Cardiac fibroblast (primary cell): ENCODE measurements at regions not wholly inside any gene's neighbourhood (a gene's known extent, or its start where the extent isn't known, plus 50 kb on each side); places are given as distances from the start of the nearest gene placed in this dataset.

ENCODE experiments used
- DNase-seq, 2 donors: peaks; one replicate each; pipeline versions ENCODE4 v3.0.0 to v3.0.0-alpha.2; 2010; ENCODE audit warnings: low read depth in 2 of 2
- H3K4me3 ChIP-seq, 2 donors: replicated peaks in 1 of 2; 1 replicate in 1 of 2; 2 replicates in 1 of 2; pipeline ENCODE4 v1.5.1; 2011; ENCODE audit warnings: low read depth in 2 of 2, low read length in 2 of 2, mild to moderate bottlenecking in 2 of 2, moderate library complexity in 1 of 2
- CTCF ChIP-seq: IDR thresholded peaks from one replicate; pipeline ENCODE4 v1.5.1; 2011; ENCODE audit warnings: low read depth, mild to moderate bottlenecking, low read length, inconsistent platforms

GRCh38 chr13:84139561-84140158 lies 257.4 kb upstream of the SLITRK1 start:
- DNase-seq, result no peak
- TF ChIP-seq CTCF, result no peak
- H3K4me3 ChIP-seq, result no peak overlapping the region

GRCh38 chr13:84137292-84137691 lies 255.0 kb upstream of the SLITRK1 start:
- no peak for TF ChIP-seq CTCF
- no peak overlapping the region for H3K4me3 ChIP-seq
- DNase-seq, result no peak

GRCh38 chr13:84136582-84136981 lies 254.3 kb upstream of the SLITRK1 start:
- no peak for DNase-seq
- TF ChIP-seq CTCF, result no peak
- H3K4me3 ChIP-seq, result no peak overlapping the region

GRCh38 chr13:84132491-84132890 lies 250.2 kb upstream of the SLITRK1 start:
- no peak for TF ChIP-seq CTCF
- H3K4me3 ChIP-seq, result no peak overlapping the region
- no peak for DNase-seq

- no peak for TF ChIP-seq CTCF
- no peak overlapping the region for H3K4me3 ChIP-seq
- no peak for DNase-seq
Measured at GRCh38 chr13:84131249-84131648, 249.0 kb upstream of the SLITRK1 start.

GRCh38 chr13:84130495-84131114 lies 248.3 kb upstream of the SLITRK1 start:
- DNase-seq, result no peak

More at GRCh38 chr13:84130495-84131114, 248.3 kb upstream of the SLITRK1 start:
- H3K4me3 ChIP-seq, result no peak overlapping the region
- no peak for TF ChIP-seq CTCF
